Activated CD4-positive, alpha-beta T cell treated with anti-CD3 and anti-CD28 coated beads for 24 hours (primary cell): ENCODE measurements at regions not wholly inside any gene's neighbourhood (a gene's known extent, or its start where the extent isn't known, plus 50 kb on each side); places are given as distances from the start of the nearest gene placed in this dataset.
"Not testable (repeated sequence)": the region's sequence is repeated elsewhere in the genome, so short reads cannot be mapped to it uniquely, and the experiment has no call there.

Source experiments
- DNase-seq, 2 donors: peaks; one replicate each; pipeline ENCODE4 v3.0.0-alpha.2; 2020; ENCODE audit warnings: low read depth in 2 of 2

DNA sequence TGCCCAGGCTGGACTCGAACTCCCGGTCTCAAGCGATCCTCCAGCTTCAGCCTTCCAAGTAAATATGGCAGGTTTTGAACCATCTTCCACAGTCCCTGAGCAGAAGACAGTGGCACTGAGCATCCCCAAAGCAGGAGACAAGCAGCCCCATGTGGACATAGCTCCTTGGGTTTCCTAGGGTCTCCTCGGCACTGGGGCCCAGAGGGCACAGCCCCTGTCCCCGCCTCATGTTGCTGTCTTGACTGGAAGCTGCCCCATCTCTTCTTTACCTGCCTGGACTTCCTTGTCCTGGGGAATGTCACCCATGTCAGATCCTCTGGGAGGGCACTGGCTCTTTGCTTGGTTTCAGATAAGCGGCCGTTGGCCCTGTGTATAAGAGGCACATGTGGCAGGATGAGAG lies 263.7 kb upstream of the RAB4A start:
- DNase-seq: no peak

- DNase-seq: no peak
Observed at GRCh38 chr1:229007701-229008100, 263.2 kb upstream of the RAB4A start.

GRCh38 chr1:229008347-229008746 lies 262.6 kb upstream of the RAB4A start:
- DNase-seq: not testable (repeated sequence)

GRCh38 chr1:229011022-229011421 lies 259.9 kb upstream of the RAB4A start:
- no peak for DNase-seq

DNA sequence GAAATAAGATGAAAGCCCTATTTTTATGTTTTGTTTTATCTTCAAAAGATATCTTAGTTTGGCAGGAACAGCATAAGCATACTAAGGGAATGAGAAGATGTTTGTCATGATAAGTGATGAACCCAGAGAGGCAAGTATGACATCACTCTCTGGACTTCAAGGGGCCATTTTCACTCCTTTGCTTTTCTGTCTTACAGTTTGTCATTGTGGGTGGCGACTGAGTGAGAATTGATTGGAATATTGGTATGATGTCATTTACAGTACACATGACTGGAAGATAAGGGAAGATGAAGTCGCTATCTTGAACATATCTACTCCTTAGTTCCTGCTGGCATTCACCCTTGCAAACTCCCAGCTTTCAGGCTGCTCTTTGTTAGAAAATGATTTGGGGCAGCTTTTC lies 258.1 kb upstream of the RAB4A start:
- DNase-seq: no peak

DNA sequence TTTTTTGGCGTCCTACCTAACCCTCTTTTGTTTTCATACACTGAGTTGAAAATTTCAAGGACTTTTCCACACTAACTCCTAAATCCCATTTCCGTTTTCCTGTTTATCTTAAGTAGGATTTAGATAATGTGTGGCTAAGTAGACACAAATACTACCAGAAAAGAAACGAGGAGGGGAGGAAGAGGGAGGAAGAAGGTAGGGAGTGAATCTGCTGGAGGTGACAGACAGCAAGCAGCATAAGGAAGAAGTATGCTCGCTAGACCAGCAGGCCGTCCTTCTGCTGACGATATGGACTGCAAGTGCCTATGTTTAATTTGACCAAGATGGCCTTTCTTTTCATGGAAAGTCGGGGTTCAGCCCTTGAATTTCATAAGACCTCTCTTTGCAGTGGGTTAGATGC lies 256.9 kb upstream of the RAB4A start:
- no peak for DNase-seq

- no peak for DNase-seq
Observed at GRCh38 chr1:229015806-229016205, 255.1 kb upstream of the RAB4A start.

DNA sequence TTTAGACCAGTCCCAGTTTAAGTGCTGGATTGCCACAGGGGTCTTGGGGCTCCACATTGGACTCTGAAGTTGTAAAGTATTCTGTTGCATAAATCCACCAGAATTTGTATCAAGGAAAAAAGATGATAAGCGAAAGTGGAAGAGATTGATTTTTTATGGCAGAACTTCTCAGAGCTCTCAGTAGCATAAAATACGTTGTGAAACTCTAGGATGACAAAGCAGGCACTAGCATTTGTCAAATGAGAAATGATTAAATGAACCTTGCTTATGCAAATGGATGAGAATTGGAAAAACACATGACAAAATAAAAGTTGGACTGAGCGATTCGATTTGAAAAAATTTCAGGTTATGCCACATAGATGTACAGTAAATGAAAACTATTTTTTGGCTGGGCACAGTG lies 253.8 kb upstream of the RAB4A start:
- DNase-seq: no peak

- DNase-seq: no peak
Observed at GRCh38 chr1:229018674-229019295, 252.1 kb upstream of the RAB4A start.

- no peak for DNase-seq
Observed at GRCh38 chr1:229019663-229020271, 251.1 kb upstream of the RAB4A start.

GRCh38 chr1:229021034-229021433 lies 249.9 kb upstream of the RAB4A start:
- DNase-seq: not testable (repeated sequence)

DNA sequence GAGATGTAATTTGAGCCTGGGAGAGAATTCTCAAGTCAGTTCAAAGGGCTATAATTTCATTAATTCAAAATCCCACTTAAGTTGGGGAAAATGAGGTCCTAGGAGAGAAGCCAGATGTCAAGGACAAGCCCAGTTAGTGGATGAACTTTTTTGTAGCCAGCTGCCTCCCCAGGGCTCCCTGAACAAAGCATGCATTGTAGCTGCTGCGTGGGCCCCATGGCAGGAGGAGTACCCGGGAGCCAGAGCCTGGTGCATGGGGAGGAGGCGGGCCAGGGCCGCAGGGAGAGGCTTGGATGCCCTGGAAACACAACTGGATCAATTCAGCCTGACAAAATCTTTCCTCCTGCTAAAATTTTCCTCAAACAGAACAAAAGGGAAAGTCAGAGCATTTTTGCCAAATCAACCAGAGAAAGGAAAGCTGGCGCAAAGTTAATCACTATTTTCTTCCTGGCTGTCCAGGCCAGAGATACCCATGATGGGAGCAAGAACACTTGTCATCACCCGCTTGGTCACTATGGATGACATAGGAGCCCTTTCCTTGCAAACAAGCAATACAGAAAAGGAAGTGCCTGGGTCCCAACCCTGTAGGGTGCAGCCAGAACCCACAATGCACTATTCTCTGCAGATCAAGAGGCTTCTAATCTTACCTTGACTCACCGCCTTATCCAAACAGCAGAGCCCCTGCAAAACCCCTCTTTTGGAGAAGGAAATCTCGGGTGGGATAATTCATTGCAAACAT lies 248.1 kb upstream of the RAB4A start:
- DNase-seq: no peak

- no peak for DNase-seq
Observed at GRCh38 chr1:229023651-229024300, 247.1 kb upstream of the RAB4A start.

- DNase-seq: peak in 1 of 2 donors; percentile 10
Observed at GRCh38 chr1:229024528-229025130, 246.3 kb upstream of the RAB4A start.

- DNase-seq: no peak
Observed at GRCh38 chr1:229025576-229025975, 245.3 kb upstream of the RAB4A start.

GRCh38 chr1:229027158-229027557 lies 243.8 kb upstream of the RAB4A start:
- DNase-seq: no peak

DNA sequence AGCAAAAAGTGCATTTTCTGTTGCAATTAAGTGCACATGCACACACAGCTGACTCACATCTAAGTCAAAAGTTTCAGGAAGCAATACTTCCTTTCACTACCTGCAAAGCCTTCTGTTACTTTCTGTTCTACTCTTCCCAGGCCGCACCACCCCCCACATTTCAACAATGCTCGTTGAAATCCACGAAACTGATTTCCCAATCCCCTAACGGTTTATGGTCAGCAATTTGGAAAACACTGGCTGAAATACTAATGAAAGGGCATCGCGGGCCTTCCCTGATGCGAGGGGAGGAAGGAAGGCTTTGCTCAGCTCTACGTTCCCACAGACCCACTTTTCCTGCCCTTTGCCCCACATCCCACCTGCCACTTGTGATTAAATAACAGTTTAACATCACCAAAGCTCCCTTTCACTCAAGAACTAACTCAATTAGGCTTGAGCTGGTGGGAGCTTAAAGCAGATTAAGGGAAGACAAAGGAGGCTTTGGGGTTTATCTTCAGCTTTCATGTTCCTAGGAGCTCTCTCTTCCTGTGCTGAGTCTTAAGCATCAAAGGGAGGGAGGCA lies 243.2 kb upstream of the RAB4A start:
- DNase-seq: peak in 1 of 2 donors; percentile 18

DNA sequence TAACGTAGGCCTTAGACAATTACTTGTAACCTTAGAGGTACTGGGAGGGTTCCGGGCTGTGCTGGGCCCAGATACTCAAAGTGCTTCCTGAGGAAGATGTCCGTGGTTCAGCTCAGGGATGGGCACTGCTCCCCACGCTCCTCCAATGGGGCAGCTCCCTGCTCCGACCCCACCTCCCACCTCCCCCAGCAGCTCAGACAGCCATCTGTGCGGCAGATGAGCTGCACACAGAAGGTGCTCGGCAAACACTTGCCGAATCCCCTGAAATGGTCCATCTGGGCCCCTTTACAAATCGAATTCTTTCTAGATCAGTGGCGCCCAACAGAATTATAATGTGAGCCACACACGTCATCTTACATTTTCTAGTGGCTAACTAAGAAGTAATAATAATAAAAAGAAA lies 242.4 kb upstream of the RAB4A start:
- DNase-seq: no peak

- DNase-seq: no peak
Observed at GRCh38 chr1:229028987-229029878, 241.7 kb upstream of the RAB4A start.

GRCh38 chr1:229029879-229030235 lies 241.1 kb upstream of the RAB4A start:
- DNase-seq: no peak

- DNase-seq: no peak
Observed at GRCh38 chr1:229030630-229031029, 240.3 kb upstream of the RAB4A start.
